ENCODE measurements at regions not wholly inside any gene's neighbourhood (a gene's known extent, or its start where the extent isn't known, plus 50 kb on each side); places are given as distances from the start of the nearest gene placed in this dataset.

GRCh38 chr2:195296490-195296889, 360.5 kb upstream of the SLC39A10 start:
- TF ChIP-seq RORB (CRISPR knock-in tag; IDR thresholded peaks at IDR 0.05) (no peak), CBFB (CRISPR knock-in tag; IDR thresholded peaks at IDR 0.05; ENCODE audit: low read depth) (no peak), RELA (CRISPR knock-in tag; IDR thresholded peaks at IDR 0.05; ENCODE audit: borderline replicate concordance) (no peak), ZNF121 (CRISPR knock-in tag; IDR thresholded peaks at IDR 0.05) (no peak), MLX (CRISPR knock-in tag; IDR thresholded peaks at IDR 0.05) (no peak)
- TF ChIP-seq, protein P1, sequence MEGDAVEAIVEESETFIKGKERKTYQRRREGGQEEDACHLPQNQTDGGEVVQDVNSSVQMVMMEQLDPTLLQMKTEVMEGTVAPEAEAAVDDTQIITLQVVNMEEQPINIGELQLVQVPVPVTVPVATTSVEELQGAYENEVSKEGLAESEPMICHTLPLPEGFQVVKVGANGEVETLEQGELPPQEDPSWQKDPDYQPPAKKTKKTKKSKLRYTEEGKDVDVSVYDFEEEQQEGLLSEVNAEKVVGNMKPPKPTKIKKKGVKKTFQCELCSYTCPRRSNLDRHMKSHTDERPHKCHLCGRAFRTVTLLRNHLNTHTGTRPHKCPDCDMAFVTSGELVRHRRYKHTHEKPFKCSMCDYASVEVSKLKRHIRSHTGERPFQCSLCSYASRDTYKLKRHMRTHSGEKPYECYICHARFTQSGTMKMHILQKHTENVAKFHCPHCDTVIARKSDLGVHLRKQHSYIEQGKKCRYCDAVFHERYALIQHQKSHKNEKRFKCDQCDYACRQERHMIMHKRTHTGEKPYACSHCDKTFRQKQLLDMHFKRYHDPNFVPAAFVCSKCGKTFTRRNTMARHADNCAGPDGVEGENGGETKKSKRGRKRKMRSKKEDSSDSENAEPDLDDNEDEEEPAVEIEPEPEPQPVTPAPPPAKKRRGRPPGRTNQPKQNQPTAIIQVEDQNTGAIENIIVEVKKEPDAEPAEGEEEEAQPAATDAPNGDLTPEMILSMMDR (IDR thresholded peaks at IDR 0.05) = no peak

Measured in WTC11 (cell line).